ENCODE measurements at regions not wholly inside any gene's neighbourhood (a gene's known extent, or its start where the extent isn't known, plus 50 kb on each side); places are given as distances from the start of the nearest gene placed in this dataset.

- DNase-seq (ENCODE audit: low read depth): no peak
These were observed 142.5 kb upstream of the ARID2 start for GRCh38 chr12:45587012-45587411.

- no peak for DNase-seq (ENCODE audit: low read depth)
These were observed 141.5 kb upstream of the ARID2 start for GRCh38 chr12:45587877-45588533.

- DNase-seq (ENCODE audit: low read depth): no peak
These were observed 138.9 kb upstream of the ARID2 start for GRCh38 chr12:45590646-45591045.

GRCh38 chr12:45591635-45592034 lies 137.9 kb upstream of the ARID2 start:
- DNase-seq (ENCODE audit: low read depth): no peak

GRCh38 chr12:45596366-45596765 lies 133.1 kb upstream of the ARID2 start:
- DNase-seq (ENCODE audit: low read depth): no peak

- DNase-seq (ENCODE audit: low read depth): no peak
These were observed 131.2 kb upstream of the ARID2 start for GRCh38 chr12:45598336-45598735.

GRCh38 chr12:45598761-45599160 lies 130.7 kb upstream of the ARID2 start:
- DNase-seq (ENCODE audit: low read depth): no peak

- no peak for DNase-seq (ENCODE audit: low read depth)
These were observed 130.3 kb upstream of the ARID2 start for GRCh38 chr12:45599196-45599595.

- no peak for DNase-seq (ENCODE audit: low read depth)
These were observed 128.1 kb upstream of the ARID2 start for GRCh38 chr12:45601390-45601789.

GRCh38 chr12:45601888-45602287 lies 127.6 kb upstream of the ARID2 start:
- DNase-seq (ENCODE audit: low read depth): no peak

GRCh38 chr12:45605624-45606023 lies 123.9 kb upstream of the ARID2 start:
- no peak for DNase-seq (ENCODE audit: low read depth)

GRCh38 chr12:45611061-45611460 lies 118.4 kb upstream of the ARID2 start:
- DNase-seq (ENCODE audit: low read depth): no peak

GRCh38 chr12:45611495-45611894 lies 118.0 kb upstream of the ARID2 start:
- DNase-seq (ENCODE audit: low read depth): no peak

GRCh38 chr12:45612044-45612794 lies 117.3 kb upstream of the ARID2 start:
- no peak for DNase-seq (ENCODE audit: low read depth)

GRCh38 chr12:45613296-45613695 lies 116.2 kb upstream of the ARID2 start:
- DNase-seq (ENCODE audit: low read depth): peak; percentile 9

- DNase-seq (ENCODE audit: low read depth): no peak
These were observed 115.7 kb upstream of the ARID2 start for GRCh38 chr12:45613855-45614254.

GRCh38 chr12:45615268-45615667 lies 114.2 kb upstream of the ARID2 start:
- peak; percentile 36 for DNase-seq (ENCODE audit: low read depth)

- no peak for DNase-seq (ENCODE audit: low read depth)
These were observed 109.8 kb upstream of the ARID2 start for GRCh38 chr12:45619736-45620135.

- DNase-seq (ENCODE audit: low read depth): no peak
These were observed 107.8 kb upstream of the ARID2 start for GRCh38 chr12:45621703-45622102.

- no peak for DNase-seq (ENCODE audit: low read depth)
These were observed 107.1 kb upstream of the ARID2 start for GRCh38 chr12:45622210-45622937.

- DNase-seq (ENCODE audit: low read depth): no peak
These were observed 106.3 kb upstream of the ARID2 start for GRCh38 chr12:45623221-45623620.

- no peak for DNase-seq (ENCODE audit: low read depth)
These were observed 105.6 kb upstream of the ARID2 start for GRCh38 chr12:45623940-45624339.

- DNase-seq (ENCODE audit: low read depth): no peak
These were observed 102.5 kb upstream of the ARID2 start for GRCh38 chr12:45626965-45627364.
